ENCODE measurements at regions not wholly inside any gene's neighbourhood (a gene's known extent, or its start where the extent isn't known, plus 50 kb on each side); places are given as distances from the start of the nearest gene placed in this dataset.

DNA sequence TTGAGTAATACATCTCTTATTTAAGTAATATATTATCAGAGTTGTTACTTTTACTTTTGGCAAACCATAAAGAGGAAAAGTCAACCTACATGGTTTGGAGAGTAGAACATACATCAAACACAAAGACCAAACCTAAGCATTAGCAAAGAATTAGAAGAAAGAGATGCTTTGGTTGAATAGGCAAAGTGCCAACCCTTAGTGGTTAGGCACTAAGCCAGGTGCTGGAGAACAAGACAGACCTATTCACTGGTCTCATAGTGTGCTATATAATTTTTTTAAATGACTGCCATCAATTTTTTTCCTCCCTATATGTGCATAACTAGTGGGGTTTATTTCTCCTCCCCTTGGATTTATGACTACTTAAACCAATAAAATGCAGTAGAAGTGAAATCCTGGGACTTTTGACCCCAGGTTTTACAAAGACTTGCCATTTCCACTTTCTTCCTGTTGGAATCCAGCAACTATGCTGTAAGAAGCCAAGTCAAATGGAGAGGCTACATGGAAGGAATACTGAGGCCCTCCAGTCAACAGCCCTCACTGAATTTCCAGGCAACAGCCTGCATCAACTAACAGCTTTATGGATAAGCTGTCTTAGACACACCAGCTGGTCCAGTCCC lies 69.8 kb upstream of the HAO2 start:
- TF ChIP-seq, protein P1, sequence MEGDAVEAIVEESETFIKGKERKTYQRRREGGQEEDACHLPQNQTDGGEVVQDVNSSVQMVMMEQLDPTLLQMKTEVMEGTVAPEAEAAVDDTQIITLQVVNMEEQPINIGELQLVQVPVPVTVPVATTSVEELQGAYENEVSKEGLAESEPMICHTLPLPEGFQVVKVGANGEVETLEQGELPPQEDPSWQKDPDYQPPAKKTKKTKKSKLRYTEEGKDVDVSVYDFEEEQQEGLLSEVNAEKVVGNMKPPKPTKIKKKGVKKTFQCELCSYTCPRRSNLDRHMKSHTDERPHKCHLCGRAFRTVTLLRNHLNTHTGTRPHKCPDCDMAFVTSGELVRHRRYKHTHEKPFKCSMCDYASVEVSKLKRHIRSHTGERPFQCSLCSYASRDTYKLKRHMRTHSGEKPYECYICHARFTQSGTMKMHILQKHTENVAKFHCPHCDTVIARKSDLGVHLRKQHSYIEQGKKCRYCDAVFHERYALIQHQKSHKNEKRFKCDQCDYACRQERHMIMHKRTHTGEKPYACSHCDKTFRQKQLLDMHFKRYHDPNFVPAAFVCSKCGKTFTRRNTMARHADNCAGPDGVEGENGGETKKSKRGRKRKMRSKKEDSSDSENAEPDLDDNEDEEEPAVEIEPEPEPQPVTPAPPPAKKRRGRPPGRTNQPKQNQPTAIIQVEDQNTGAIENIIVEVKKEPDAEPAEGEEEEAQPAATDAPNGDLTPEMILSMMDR (IDR thresholded peaks at IDR 0.05; ENCODE audit: low read depth, low read length, missing input control), result no peak
- TF ChIP-seq, protein P2, sequence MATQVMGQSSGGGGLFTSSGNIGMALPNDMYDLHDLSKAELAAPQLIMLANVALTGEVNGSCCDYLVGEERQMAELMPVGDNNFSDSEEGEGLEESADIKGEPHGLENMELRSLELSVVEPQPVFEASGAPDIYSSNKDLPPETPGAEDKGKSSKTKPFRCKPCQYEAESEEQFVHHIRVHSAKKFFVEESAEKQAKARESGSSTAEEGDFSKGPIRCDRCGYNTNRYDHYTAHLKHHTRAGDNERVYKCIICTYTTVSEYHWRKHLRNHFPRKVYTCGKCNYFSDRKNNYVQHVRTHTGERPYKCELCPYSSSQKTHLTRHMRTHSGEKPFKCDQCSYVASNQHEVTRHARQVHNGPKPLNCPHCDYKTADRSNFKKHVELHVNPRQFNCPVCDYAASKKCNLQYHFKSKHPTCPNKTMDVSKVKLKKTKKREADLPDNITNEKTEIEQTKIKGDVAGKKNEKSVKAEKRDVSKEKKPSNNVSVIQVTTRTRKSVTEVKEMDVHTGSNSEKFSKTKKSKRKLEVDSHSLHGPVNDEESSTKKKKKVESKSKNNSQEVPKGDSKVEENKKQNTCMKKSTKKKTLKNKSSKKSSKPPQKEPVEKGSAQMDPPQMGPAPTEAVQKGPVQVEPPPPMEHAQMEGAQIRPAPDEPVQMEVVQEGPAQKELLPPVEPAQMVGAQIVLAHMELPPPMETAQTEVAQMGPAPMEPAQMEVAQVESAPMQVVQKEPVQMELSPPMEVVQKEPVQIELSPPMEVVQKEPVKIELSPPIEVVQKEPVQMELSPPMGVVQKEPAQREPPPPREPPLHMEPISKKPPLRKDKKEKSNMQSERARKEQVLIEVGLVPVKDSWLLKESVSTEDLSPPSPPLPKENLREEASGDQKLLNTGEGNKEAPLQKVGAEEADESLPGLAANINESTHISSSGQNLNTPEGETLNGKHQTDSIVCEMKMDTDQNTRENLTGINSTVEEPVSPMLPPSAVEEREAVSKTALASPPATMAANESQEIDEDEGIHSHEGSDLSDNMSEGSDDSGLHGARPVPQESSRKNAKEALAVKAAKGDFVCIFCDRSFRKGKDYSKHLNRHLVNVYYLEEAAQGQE (IDR thresholded peaks at IDR 0.05), result no peak
- TF ChIP-seq HNF4G (IDR thresholded peaks at IDR 0.05) (no peak), RXRA (IDR thresholded peaks at IDR 0.05) (no peak)
- DNase-seq (ENCODE audit: low spot score), result no peak
- H3K27ac ChIP-seq (ENCODE audit: low read depth in 1 of 2, low read length in 2 of 2), result no peak overlapping the region

DNA sequence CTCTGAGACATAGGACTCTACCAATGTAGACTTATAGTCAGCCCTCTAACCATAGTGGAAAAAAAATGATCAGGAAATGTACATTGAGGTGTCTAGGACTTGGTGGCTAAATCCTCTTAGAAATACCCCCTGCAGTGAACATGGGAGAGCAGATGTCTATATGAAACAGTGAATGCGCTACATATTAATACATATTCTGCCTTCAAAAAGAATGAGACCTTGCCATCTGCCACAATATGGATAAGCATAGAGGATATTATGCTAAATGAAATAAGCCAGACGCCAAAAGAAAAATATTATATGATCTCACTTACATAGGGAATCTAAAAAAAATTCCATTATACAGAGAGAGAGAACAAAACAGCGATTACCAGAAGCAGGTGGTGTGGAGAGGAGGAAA lies 66.6 kb upstream of the HAO2 start:
- H3K36me3 ChIP-seq (ENCODE audit: control insufficient read depth in 4 of 4, insufficient read depth in 3 of 4, low read depth in 1 of 4, low read length in 3 of 4), result no peaks in the 10 kb centered on the region
- no peak overlapping the region for H3K27ac ChIP-seq (ENCODE audit: low read depth in 1 of 2, low read length in 2 of 2)
- H3K4me1 ChIP-seq (ENCODE audit: control insufficient read depth in 4 of 4, insufficient read depth in 4 of 4, low read length in 3 of 4), result peaks cover 1 to 10% (median 8%) of the 10 kb centered on the region in 4 donors
- H3K9ac ChIP-seq (ENCODE audit: low read depth in 1 of 2, low read length in 2 of 2), result no peak overlapping the region
- no peak for DNase-seq (ENCODE audit: low spot score)
- TF ChIP-seq HNF4A (conservative IDR thresholded peaks at IDR 0.05) (no peak), RAD21 (IDR thresholded peaks at IDR 0.05) (no peak), FOXA1 (IDR thresholded peaks at IDR 0.05) (no peak)
- TF ChIP-seq, protein P3, sequence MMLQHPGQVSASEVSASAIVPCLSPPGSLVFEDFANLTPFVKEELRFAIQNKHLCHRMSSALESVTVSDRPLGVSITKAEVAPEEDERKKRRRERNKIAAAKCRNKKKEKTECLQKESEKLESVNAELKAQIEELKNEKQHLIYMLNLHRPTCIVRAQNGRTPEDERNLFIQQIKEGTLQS (IDR thresholded peaks at IDR 0.05), result no peak
- 95% methylated on average over 3 of the region's 3 CpGs for WGBS
- no peaks in the 10 kb centered on the region for H3K27me3 ChIP-seq (ENCODE audit: control insufficient read depth in 4 of 4, insufficient read depth in 4 of 4, low read length in 3 of 4)
- H3K9me3 ChIP-seq (ENCODE audit: control insufficient read depth in 4 of 4, low read length in 3 of 4), result no peaks in the 10 kb centered on the region
- H3K4me3 ChIP-seq (ENCODE audit: low read depth in 1 of 3, low read length in 3 of 3), result no peak overlapping the region

More for the DNA sequence above, 69.8 kb upstream of the HAO2 start:
- H3K4me1 ChIP-seq (ENCODE audit: control insufficient read depth in 4 of 4, insufficient read depth in 4 of 4, low read length in 3 of 4), result peaks cover 0 to 8% (median 3%) of the 10 kb centered on the region in 4 donors
- no peak overlapping the region for H3K9ac ChIP-seq (ENCODE audit: low read depth in 1 of 2, low read length in 2 of 2)
- H3K9me3 ChIP-seq (ENCODE audit: control insufficient read depth in 4 of 4, low read length in 3 of 4), result no peaks in the 10 kb centered on the region
- no peaks in the 10 kb centered on the region for H3K27me3 ChIP-seq (ENCODE audit: control insufficient read depth in 4 of 4, insufficient read depth in 4 of 4, low read length in 3 of 4)
- H3K4me3 ChIP-seq (ENCODE audit: low read depth in 1 of 3, low read length in 3 of 3), result no peak overlapping the region
- no peaks in the 10 kb centered on the region for H3K36me3 ChIP-seq (ENCODE audit: control insufficient read depth in 4 of 4, insufficient read depth in 3 of 4, low read depth in 1 of 4, low read length in 3 of 4)

DNA sequence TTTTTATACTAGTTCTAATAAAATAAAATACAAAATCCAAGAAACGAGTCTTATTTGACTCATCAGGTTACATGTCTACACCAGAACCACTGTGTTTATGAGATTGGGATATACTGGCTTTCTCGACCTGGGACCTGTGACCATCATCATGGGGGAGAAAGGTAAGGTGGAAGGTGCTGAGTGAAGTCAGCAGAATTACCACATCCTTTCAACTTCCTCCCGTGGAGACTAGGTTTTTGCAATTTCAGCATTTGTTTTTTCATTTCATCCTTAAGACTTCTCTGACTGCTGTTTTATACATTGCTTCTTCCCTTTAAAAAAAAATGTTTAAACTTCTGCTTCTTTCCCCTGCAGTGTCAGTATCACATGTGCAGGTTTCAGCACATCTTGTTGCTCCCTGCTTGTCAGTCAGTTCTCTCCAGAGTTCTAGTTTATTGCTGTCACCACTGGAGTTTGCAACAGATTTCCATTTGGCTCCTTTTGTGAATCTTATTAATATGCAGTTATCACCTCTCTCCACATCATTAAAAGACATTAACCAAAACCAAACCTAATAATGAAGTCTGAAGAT lies 60.4 kb upstream of the HAO2 start:
- DNase-seq (ENCODE audit: low spot score), result no peak
- 71% methylated on average over 3 of the region's 3 CpGs for WGBS
- Histone ChIP-seq H3K9me3 (ENCODE audit: control insufficient read depth in 4 of 4, low read length in 3 of 4) (no peaks in the 10 kb centered on the region), H3K9ac (ENCODE audit: low read depth in 1 of 2, low read length in 2 of 2) (no peak overlapping the region), H3K27me3 (ENCODE audit: control insufficient read depth in 4 of 4, insufficient read depth in 4 of 4, low read length in 3 of 4) (no peaks in the 10 kb centered on the region), H3K36me3 (ENCODE audit: control insufficient read depth in 4 of 4, insufficient read depth in 3 of 4, low read depth in 1 of 4, low read length in 3 of 4) (no peaks in the 10 kb centered on the region), H3K27ac (ENCODE audit: low read depth in 1 of 2, low read length in 2 of 2) (no peak overlapping the region), H3K4me1 (ENCODE audit: control insufficient read depth in 4 of 4, insufficient read depth in 4 of 4, low read length in 3 of 4) (peaks cover 1 to 10% (median 8%) of the 10 kb centered on the region in 4 donors), H3K4me3 (ENCODE audit: low read depth in 1 of 3, low read length in 3 of 3) (no peak overlapping the region)
- TF ChIP-seq, protein P3 (IDR thresholded peaks at IDR 0.05), result no peak
- TF ChIP-seq TAF1 (conservative IDR thresholded peaks at IDR 0.05), result no peak

Data from liver (tissue), 8 donors.